BE2C (cell line): ENCODE measurements at regions not wholly inside any gene's neighbourhood (a gene's known extent, or its start where the extent isn't known, plus 50 kb on each side); places are given as distances from the start of the nearest gene placed in this dataset.

ENCODE experiments used
- DNase-seq: peaks from one replicate; pipeline ENCODE4 v3.0.0-alpha.2; 2020
- H3K27me3 ChIP-seq: fragments of 250-450 bp; sonication (Bioruptor Pico); 2 replicates; pipeline ENCODE4 v1.5.1; 2020; ENCODE audit warnings: mild to moderate bottlenecking
- H3K36me3 ChIP-seq: fragments of 250-450 bp; sonication (Bioruptor Pico); 2 replicates; pipeline ENCODE4 v1.5.1; 2020; ENCODE audit warnings: mild to moderate bottlenecking
- H3K4me1 ChIP-seq: fragments of 250-450 bp; sonication (Bioruptor Pico); 2 replicates; pipeline ENCODE4 v1.5.1; 2020
- H3K4me3 ChIP-seq: 2 replicates; pipeline ENCODE4 v1.5.1; 2011; ENCODE audit warnings: low read depth, low read length
- H3K9me3 ChIP-seq: fragments of 250-450 bp; sonication (Bioruptor Pico); 2 replicates; pipeline ENCODE4 v1.5.1; 2020
- TF ChIP-seq, protein P1 (sequence below): IDR thresholded peaks from 2 replicates; pipeline ENCODE4 v1.5.1; 2012; ENCODE audit warnings: mild to moderate bottlenecking, low read depth, low read length

DNA sequence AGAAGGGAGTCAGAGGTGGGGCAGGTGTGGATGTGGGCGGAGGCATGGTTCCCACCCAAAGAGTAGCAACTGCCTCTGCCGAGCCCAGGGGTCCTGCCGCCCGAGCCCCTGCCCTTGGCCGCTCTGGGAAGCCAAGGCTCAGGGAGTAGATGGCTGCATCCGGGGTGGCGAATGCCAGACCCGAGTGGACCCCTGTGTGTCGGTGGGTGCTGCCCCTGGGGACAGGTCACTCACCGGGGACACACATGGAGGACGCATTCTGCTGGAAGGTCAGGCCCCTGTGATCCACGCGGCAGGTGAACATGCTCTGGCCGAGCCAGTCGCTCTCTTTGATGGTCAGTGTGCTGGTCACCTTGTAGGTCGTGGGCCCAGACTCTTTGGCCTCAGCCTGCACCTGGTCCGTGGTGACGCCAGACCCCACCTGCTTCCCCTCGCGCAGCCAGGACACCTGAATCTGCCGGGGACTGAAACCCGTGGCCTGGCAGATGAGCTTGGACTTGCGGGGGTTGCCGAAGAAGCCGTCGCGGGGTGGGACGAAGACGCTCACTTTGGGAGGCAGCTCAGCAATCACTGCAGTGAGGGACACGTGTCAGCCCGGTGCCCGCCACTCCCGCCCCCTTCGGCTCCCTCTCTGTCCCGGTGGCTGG, 329.0 kb downstream of the TMEM121 start:
- H3K27me3 ChIP-seq: no peaks in the 10 kb centered on the region
- no peaks in the 10 kb centered on the region for H3K9me3 ChIP-seq
- H3K4me1 ChIP-seq: peaks cover 24% of the 10 kb centered on the region
- H3K4me3 ChIP-seq: no peak overlapping the region
- DNase-seq: peak; percentile 7
- H3K36me3 ChIP-seq: peaks cover 4% of the 10 kb centered on the region; the same call in 1 of the 2 replicates
- TF ChIP-seq, protein P1, sequence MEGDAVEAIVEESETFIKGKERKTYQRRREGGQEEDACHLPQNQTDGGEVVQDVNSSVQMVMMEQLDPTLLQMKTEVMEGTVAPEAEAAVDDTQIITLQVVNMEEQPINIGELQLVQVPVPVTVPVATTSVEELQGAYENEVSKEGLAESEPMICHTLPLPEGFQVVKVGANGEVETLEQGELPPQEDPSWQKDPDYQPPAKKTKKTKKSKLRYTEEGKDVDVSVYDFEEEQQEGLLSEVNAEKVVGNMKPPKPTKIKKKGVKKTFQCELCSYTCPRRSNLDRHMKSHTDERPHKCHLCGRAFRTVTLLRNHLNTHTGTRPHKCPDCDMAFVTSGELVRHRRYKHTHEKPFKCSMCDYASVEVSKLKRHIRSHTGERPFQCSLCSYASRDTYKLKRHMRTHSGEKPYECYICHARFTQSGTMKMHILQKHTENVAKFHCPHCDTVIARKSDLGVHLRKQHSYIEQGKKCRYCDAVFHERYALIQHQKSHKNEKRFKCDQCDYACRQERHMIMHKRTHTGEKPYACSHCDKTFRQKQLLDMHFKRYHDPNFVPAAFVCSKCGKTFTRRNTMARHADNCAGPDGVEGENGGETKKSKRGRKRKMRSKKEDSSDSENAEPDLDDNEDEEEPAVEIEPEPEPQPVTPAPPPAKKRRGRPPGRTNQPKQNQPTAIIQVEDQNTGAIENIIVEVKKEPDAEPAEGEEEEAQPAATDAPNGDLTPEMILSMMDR: no peak

DNA sequence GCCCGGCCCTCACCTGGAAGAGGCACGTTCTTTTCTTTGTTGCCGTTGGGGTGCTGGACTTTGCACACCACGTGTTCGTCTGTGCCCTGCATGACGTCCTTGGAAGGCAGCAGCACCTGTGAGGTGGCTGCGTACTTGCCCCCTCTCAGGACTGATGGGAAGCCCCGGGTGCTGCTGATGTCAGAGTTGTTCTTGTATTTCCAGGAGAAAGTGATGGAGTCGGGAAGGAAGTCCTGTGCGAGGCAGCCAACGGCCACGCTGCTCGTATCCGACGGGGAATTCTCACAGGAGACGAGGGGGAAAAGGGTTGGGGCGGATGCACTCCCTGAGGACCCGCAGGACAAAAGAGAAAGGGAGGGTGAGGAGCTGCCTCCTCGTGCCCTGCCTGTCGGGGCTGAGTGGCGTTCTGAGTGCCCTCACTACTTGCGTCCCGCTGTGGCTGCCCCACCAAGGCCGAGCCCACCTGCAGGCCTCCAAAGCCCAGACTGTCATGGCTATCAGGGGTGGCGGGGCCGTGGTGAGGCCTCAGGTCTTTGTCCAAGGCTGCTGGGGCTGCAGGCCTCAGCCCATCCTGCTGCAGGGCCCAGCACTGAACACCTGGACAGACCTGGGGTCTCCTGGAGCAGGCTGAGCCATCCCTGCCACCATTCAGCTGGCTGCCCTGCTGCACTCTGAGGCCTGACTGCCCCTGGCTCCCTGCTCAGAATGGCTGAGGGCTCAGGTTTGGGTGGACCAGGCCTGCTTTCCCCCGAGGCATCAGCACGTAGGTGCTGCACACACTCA, 329.7 kb downstream of the TMEM121 start:
- Histone ChIP-seq H3K27me3 (no peaks in the 10 kb centered on the region), H3K4me1 (peaks cover 24% of the 10 kb centered on the region), H3K36me3 (peaks cover 4% of the 10 kb centered on the region; the same call in 1 of the 2 replicates), H3K9me3 (no peaks in the 10 kb centered on the region), H3K4me3 (no peak overlapping the region)
- TF ChIP-seq, protein P1: no peak
- peak; percentile 6 for DNase-seq

DNA sequence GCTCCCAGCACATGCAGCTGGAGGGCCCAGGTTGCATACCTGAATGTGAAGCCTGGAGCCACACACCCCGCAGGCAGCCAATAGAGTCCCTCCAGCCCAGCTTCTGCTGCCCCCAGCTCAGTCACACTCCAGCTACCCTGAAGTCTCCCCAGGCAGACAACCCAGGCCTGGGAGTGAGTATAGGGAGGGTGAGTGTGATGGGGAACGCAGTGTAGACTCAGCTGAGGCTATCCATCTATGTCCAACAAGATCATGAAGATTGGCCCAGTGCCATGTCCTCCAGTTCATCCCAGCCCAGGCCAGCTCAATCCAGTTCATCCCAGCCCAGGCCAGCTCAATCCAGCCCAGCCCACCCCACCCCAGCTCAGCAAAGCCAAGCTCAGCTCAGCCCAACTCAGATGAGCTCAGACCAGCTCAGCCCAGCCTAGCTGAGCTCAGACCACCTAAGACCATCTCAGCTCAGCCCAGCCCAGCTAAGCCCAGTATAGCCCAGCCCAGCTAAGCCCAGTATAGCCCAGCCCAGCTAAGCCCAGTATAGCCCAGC, 330.4 kb downstream of the TMEM121 start:
- DNase-seq: peak; percentile 42
- TF ChIP-seq, protein P1: no peak
- Histone ChIP-seq H3K36me3 (peaks cover 4% of the 10 kb centered on the region; the same call in 1 of the 2 replicates), H3K4me1 (peaks cover 24% of the 10 kb centered on the region), H3K9me3 (no peaks in the 10 kb centered on the region), H3K4me3 (no peak overlapping the region), H3K27me3 (no peaks in the 10 kb centered on the region)

DNA sequence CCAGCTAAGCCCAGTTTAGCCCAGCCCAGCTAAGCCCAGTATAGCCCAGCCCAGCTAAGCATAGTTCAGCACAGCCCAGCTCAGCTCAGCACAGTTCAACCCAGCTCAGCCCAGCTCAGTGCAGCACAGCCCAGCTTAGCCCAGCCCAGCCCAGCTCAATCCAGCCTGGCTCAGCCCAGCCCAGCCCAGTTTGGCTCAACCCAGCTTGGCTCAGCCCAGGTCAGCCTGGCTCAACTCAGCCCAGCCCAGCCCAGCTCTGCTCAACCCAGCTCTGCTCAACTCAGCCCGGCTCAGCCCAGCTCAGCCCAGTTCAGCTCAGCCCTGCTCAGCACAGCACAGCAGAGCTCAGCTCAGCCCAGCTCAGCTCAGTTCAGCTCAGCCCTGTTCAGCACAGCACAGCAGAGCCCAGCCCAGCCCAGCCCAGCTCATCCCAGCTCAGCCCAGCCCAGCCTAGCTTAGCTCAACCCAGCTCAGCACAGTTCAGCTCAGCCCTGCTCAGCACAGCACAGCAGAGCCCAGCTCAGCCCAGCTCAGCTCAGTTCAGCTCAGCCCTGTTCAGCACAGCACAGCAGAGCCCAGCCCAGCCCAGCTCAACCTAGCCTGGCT, 330.9 kb downstream of the TMEM121 start:
- peak; percentile 23 for DNase-seq
- H3K9me3 ChIP-seq: no peaks in the 10 kb centered on the region
- H3K27me3 ChIP-seq: no peaks in the 10 kb centered on the region
- H3K4me1 ChIP-seq: peaks cover 20% of the 10 kb centered on the region
- no peak overlapping the region for H3K4me3 ChIP-seq
- TF ChIP-seq, protein P1: no peak
- peaks cover 4% of the 10 kb centered on the region; the same call in 1 of the 2 replicates for H3K36me3 ChIP-seq

DNA sequence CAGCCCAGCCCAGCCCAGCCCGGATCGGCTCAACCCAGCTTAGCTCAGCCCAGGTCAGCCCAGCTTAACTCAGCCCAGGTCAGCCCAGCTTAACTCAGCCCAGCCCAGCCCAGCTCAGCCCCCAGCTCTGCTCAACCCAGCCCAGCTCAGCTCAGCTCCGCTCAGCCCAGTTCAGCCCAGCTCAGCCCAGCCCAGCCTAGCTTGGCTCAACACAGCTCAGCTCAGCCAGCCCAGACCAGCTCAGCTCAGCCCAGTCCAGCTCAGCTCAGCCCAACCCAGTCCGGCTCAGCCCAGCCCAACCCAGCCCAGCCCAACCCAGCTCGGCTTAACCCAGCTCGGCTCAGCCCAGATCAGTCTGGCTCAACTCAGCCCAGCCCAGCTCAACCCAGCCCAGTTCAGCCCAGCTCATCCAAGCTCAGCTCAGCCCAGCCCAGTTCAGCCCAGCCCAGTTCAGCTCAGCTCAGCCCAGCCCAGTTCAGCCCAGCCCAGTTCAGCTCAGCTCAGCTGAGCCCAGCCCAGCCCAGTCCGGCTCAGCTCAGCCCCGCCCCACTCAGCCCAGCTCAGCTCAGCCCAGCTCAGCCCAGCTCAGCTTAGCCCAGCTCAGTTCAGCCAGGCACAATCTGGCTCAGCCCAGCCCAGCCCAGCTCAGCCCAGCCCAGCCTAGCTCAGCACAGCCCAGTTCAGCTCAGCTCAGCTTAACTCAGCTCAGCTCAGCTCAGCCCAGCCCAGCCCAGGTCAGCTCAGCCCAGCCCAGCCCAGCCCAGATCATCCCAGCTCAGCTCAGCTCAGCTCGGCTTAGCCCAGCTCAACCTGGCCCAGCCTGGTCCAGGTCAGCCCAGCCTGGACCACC, 331.7 kb downstream of the TMEM121 start:
- peak; percentile 76 for DNase-seq
- peaks cover 4% of the 10 kb centered on the region; the same call in 1 of the 2 replicates for H3K36me3 ChIP-seq
- no peak overlapping the region for H3K4me3 ChIP-seq
- no peaks in the 10 kb centered on the region for H3K9me3 ChIP-seq
- H3K4me1 ChIP-seq: peaks cover 14% of the 10 kb centered on the region
- H3K27me3 ChIP-seq: no peaks in the 10 kb centered on the region
- TF ChIP-seq, protein P1: no peak
